B cell (primary cell): ENCODE measurements at regions not wholly inside any gene's neighbourhood (a gene's known extent, or its start where the extent isn't known, plus 50 kb on each side); places are given as distances from the start of the nearest gene placed in this dataset.
"Not testable (repeated sequence)": the region's sequence is repeated elsewhere in the genome, so short reads cannot be mapped to it uniquely, and the experiment has no call there.

Experiments
- ATAC-seq: fragments of 200-7000 bp; cut with Tn5 transposase; one replicate; pipeline ENCODE4 v1.10.0; 2021; ENCODE audit warnings: low read depth, mild to moderate bottlenecking, moderate number of reproducible peaks, moderate library complexity
- CTCF ChIA-PET: fragments of 350-600 bp; sonication (Branson Sonifier 250); formaldehyde crosslinking; loops from one replicate; lab custom pipeline; 2021; ENCODE audit warnings: antibody characterized with exemption, inconsistent platforms; lab: Charles Lee
- POLR2A ChIA-PET: fragments of 350-600 bp; sonication (Branson Sonifier 250); formaldehyde crosslinking; loops from one replicate; lab custom pipeline; 2021; ENCODE audit warnings: antibody characterized with exemption; lab: Charles Lee
- DNase-seq: peaks from one replicate; pipeline ENCODE4 v3.0.0; 2013
- H2AFZ ChIP-seq: 2 replicates; pipeline ENCODE4 v1.6.1; 2012; ENCODE audit warnings: mild to moderate bottlenecking, low read depth, low read length; ENCODE audit not compliant: insufficient read depth, poor library complexity, severe bottlenecking
- H3K27ac ChIP-seq, 2 donors: 1 replicate in 1 of 2; 2 replicates in 1 of 2; pipeline ENCODE4 v1.5.1; 2012 to 2013; ENCODE audit warnings: low read length in 2 of 2, mild to moderate bottlenecking in 2 of 2, moderate library complexity in 1 of 2
- H3K27me3 ChIP-seq, 4 experiments: fragments of 200-600 bp in 1 of 4; sonication (generic) in 1 of 4; replicated peaks in 1 of 4; 1 replicate in 2 of 4; 2 replicates in 2 of 4; pipeline versions ENCODE4 v1.6.1 to v1.7.0; 2013 to 2016; ENCODE audit warnings: low read length in 3 of 4, mild to moderate bottlenecking in 2 of 4, mixed read lengths in 1 of 4, moderate library complexity in 1 of 4; ENCODE audit not compliant: insufficient read depth in 4 of 4, control insufficient read depth in 3 of 4; ENCODE audit errors: control extremely low read depth in 1 of 4
- H3K36me3 ChIP-seq, 2 experiments: replicated peaks in 1 of 2; 1 replicate in 1 of 2; 2 replicates in 1 of 2; pipeline versions ENCODE4 v1.6.1 to v1.7.1; 2013; ENCODE audit warnings: low read length in 1 of 2; ENCODE audit not compliant: insufficient read depth in 2 of 2, control insufficient read depth in 1 of 2; ENCODE audit errors: control extremely low read depth in 1 of 2, extremely low read depth in 1 of 2
- H3K4me1 ChIP-seq, 2 donors: fragments of 200-600 bp in 1 of 2; sonication (generic) in 1 of 2; 1 replicate in 1 of 2; 2 replicates in 1 of 2; pipeline versions ENCODE4 v1.5.1 to v1.6.1; 2013 to 2017; ENCODE audit warnings: low read length in 2 of 2; ENCODE audit not compliant: control insufficient read depth in 2 of 2, insufficient read depth in 2 of 2
- H3K4me2 ChIP-seq: replicated peaks from 2 replicates; pipeline ENCODE3; 2012; ENCODE audit warnings: mild to moderate bottlenecking, low read depth, low read length; ENCODE audit not compliant: poor library complexity, severe bottlenecking
- H3K4me3 ChIP-seq, 5 experiments: fragments of 200-600 bp in 1 of 5; sonication (generic) in 1 of 5; 1 replicate in 3 of 5; 2 replicates in 2 of 5; pipeline versions ENCODE4 v1.5.1 to v1.7.0; 2011 to 2016; ENCODE audit warnings: low read length in 4 of 5, mild to moderate bottlenecking in 4 of 5, low read depth in 2 of 5, control low read depth in 1 of 5, moderate library complexity in 1 of 5; ENCODE audit not compliant: insufficient read depth in 1 of 5; ENCODE audit errors: control extremely low read depth in 1 of 5, extremely low read depth in 1 of 5
- H3K79me2 ChIP-seq: fragments of 200-600 bp; sonication (generic); one replicate; pipeline ENCODE4 v1.6.0; 2016; ENCODE audit warnings: low read length; ENCODE audit not compliant: control insufficient read depth, insufficient read depth
- H3K9ac ChIP-seq: fragments of 200-600 bp; sonication (generic); 2 replicates; pipeline ENCODE4 v1.6.1; 2017; ENCODE audit warnings: mild to moderate bottlenecking, low read length, moderate library complexity
- H3K9me3 ChIP-seq, 3 donors: one replicate each; pipeline versions ENCODE4 v1.6.1 to v1.7.1; 2013; ENCODE audit warnings: low read length in 2 of 3; ENCODE audit not compliant: control insufficient read depth in 2 of 3, insufficient read depth in 1 of 3; ENCODE audit errors: control extremely low read depth in 1 of 3
- H4K20me1 ChIP-seq: 2 replicates; pipeline ENCODE4 v1.6.0; 2012; ENCODE audit warnings: mild to moderate bottlenecking, low read length; ENCODE audit not compliant: insufficient read depth, control insufficient read depth, poor library complexity, severe bottlenecking
- H3K27ac Mint-ChIP-seq: one replicate; pipeline ENCODE4 v1.8.0; 2021; ENCODE audit warnings: mixed read lengths
- H3K27me3 Mint-ChIP-seq: one replicate; pipeline ENCODE4 v1.8.0; 2021; ENCODE audit warnings: mixed read lengths
- H3K4me1 Mint-ChIP-seq: one replicate; pipeline ENCODE4 v1.8.0; 2021; ENCODE audit warnings: mixed read lengths
- H3K4me3 Mint-ChIP-seq: one replicate; pipeline ENCODE4 v1.8.0; 2021; ENCODE audit warnings: mixed read lengths
- H3K9me3 Mint-ChIP-seq: one replicate; pipeline ENCODE4 v1.8.0; 2022; ENCODE audit warnings: mixed read lengths; ENCODE audit not compliant: insufficient read depth
- CTCF ChIP-seq: fragments of 200-600 bp; IDR thresholded peaks from one replicate; pipeline ENCODE4 v1.8.0; 2022; ENCODE audit warnings: antibody characterized with exemption, mild to moderate bottlenecking
- EZH2 ChIP-seq: IDR thresholded peaks from 2 replicates; pipeline ENCODE4 v1.6.1; 2012; ENCODE audit warnings: borderline replicate concordance, low read depth, mild to moderate bottlenecking, moderate library complexity, low read length; ENCODE audit not compliant: insufficient read depth, poor library complexity, severe bottlenecking
- WGBS: methylation state at CpG from one replicate; pipeline ENCODE4 v1.1.5; 2013; ENCODE audit warnings: missing lambda C conversion rate; ENCODE audit not compliant: insufficient coverage; 5-methylcytosine and 5-hydroxymethylcytosine counted together
- intact Hi-C: fragments of 100-400 bp; cut with micrococcal nuclease; formaldehyde crosslinking; loops from one replicate; pipeline ENCODE4 v1.10.0; 2022

DNA sequence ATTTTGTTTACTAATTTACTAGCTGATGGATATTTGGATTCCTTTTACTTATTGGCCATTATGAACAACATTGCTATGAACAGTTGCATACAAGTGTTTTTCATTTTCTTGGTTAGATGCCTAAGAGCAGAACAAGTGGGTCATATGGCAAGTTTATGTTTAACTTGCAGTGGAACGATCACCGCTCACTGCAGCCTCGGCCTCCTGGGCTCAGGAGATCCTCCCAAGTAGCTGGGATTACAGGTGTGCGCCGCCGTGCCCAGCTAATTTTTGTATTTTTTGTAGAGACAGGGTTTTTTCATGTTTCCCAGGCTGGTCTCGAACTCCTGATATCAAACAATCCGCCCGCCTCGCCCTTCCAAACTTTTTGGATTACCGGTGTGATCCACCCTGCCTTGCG lies 820.5 kb upstream of the TMPRSS15 start:
- Histone ChIP-seq H4K20me1 (no peaks in the 10 kb centered on the region), H3K4me1 (no peaks in the 10 kb centered on the region), H2AFZ (no peak overlapping the region), H3K27ac (no peak overlapping the region), H3K36me3 (no peaks in the 10 kb centered on the region), H3K9ac (no peak overlapping the region), H3K4me2 (no peak overlapping the region), H3K79me2 (no peaks in the 10 kb centered on the region), H3K4me3 (no peak overlapping the region), H3K9me3 (no peaks in the 10 kb centered on the region), H3K27me3 (no peaks in the 10 kb centered on the region)
- DNase-seq (no peak), ATAC-seq (no peak)
- TF ChIP-seq EZH2 (no peak), CTCF (no peak)
- no peak overlapping the region for H3K4me3 Mint-ChIP-seq
- no peaks in the 10 kb centered on the region for H3K4me1 Mint-ChIP-seq
- WGBS: 88% methylated on average over 6 of the region's 12 CpGs
- ChIA-PET POLR2A (no interaction called here), CTCF (no interaction called here)
- H3K27ac Mint-ChIP-seq: no peak overlapping the region
- intact Hi-C loops: no loop called here
- peaks cover 5% of the 10 kb centered on the region for H3K9me3 Mint-ChIP-seq
- H3K27me3 Mint-ChIP-seq: no peaks in the 10 kb centered on the region

DNA sequence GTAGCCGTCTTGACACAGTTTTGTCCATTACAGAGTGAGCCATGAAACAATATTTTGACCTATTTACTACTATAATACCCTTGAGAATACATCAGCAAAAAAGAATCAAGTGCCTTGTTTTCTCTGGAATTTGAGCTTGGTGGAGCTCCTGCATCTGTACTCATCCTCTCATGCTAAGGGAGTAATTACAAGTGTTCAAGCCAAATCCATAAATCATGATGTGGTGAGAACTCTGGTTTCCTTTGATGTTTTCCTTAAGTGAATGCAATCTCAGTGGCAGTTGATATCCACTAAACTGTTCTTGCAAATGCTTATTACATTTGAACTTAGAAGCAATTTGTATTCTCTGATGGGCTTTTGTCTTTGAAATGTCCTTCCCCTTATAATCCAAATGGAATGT lies 824.6 kb upstream of the TMPRSS15 start:
- Mint-ChIP-seq H3K27ac (no peak overlapping the region), H3K4me3 (no peak overlapping the region), H3K27me3 (no peaks in the 10 kb centered on the region), H3K4me1 (no peaks in the 10 kb centered on the region), H3K9me3 (no peaks in the 10 kb centered on the region)
- TF ChIP-seq CTCF: no peak
- TF ChIP-seq EZH2: no peak
- no peak overlapping the region for H3K27ac ChIP-seq
- H3K4me2 ChIP-seq: no peak overlapping the region
- ATAC-seq (no peak), DNase-seq (no peak)
- POLR2A ChIA-PET: no interaction called here
- no peaks in the 10 kb centered on the region for H4K20me1 ChIP-seq
- H3K4me1 ChIP-seq: no peaks in the 10 kb centered on the region
- H3K27me3 ChIP-seq: no peaks in the 10 kb centered on the region
- CTCF ChIA-PET: no interaction called here
- H3K9ac ChIP-seq: no peak overlapping the region
- H3K9me3 ChIP-seq: no peaks in the 10 kb centered on the region
- no peak overlapping the region for H2AFZ ChIP-seq
- no peaks in the 10 kb centered on the region for H3K36me3 ChIP-seq
- no peaks in the 10 kb centered on the region for H3K79me2 ChIP-seq
- intact Hi-C loops: no loop called here
- no peak overlapping the region for H3K4me3 ChIP-seq
- 83% methylated on average over 1 of the region's 1 CpG for WGBS

GRCh38 chr21:19233841-19234240 lies 830.3 kb upstream of the TMPRSS15 start:
- H3K27me3 Mint-ChIP-seq, H3K9ac ChIP-seq, H3K79me2 ChIP-seq, intact Hi-C loops, H3K4me2 ChIP-seq, H3K9me3 ChIP-seq, H3K9me3 Mint-ChIP-seq, CTCF ChIA-PET, H3K36me3 ChIP-seq, H2AFZ ChIP-seq, H3K4me3 Mint-ChIP-seq, H3K4me1 ChIP-seq, H4K20me1 ChIP-seq, H3K4me3 ChIP-seq, H3K27me3 ChIP-seq, H3K27ac Mint-ChIP-seq, DNase-seq, POLR2A ChIA-PET, ATAC-seq, H3K27ac ChIP-seq, H3K4me1 Mint-ChIP-seq: not testable (repeated sequence)
- WGBS: 93% methylated on average over 11 of the region's 12 CpGs
